Adrenal gland (tissue), 5 donors: ENCODE measurements at regions not wholly inside any gene's neighbourhood (a gene's known extent, or its start where the extent isn't known, plus 50 kb on each side); places are given as distances from the start of the nearest gene placed in this dataset.

Experiments used
- POLR2A ChIP-seq, 2 donors: fragments of 450-650 bp; IDR thresholded peaks; one replicate each; pipeline ENCODE4 v1.6.1; 2017; ENCODE audit warnings: antibody characterized with exemption in 2 of 2, mild to moderate bottlenecking in 2 of 2, moderate library complexity in 1 of 2
- TF ChIP-seq, protein P1 (sequence below), 6 experiments: fragments of 450-650 bp in 4 of 6; fragments of 200-600 bp in 2 of 6; sonication (generic) in 1 of 6; IDR thresholded peaks; 1 replicate in 5 of 6; 2 replicates in 1 of 6; pipeline versions ENCODE4 v1.5.1 to v1.8.0; 2016 to 2021; ENCODE audit warnings: antibody characterized with exemption in 6 of 6, mild to moderate bottlenecking in 2 of 6, moderate library complexity in 1 of 6
- donor health status: DM: no; HTN: no; CAD: no.

DNA sequence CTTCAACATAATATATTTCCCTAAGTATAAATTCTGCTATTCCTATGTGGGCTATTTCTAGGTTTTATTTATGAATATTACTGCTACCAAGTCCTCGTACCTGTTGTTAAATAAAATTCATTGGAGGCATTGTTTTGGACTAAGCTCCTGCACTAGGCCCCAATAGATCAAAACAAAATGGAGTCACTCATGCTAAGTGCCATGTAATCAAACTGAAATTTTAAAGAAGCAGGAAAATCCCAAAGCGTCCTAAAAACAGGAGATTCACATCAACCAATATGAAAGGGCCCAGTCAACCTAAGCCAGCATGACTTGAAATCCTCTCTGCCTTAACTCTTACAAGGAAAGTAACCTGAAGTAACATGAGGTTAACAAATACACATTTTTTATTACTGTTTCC lies 743.2 kb downstream of the TRAM1L1 start:
- TF ChIP-seq, protein P1, sequence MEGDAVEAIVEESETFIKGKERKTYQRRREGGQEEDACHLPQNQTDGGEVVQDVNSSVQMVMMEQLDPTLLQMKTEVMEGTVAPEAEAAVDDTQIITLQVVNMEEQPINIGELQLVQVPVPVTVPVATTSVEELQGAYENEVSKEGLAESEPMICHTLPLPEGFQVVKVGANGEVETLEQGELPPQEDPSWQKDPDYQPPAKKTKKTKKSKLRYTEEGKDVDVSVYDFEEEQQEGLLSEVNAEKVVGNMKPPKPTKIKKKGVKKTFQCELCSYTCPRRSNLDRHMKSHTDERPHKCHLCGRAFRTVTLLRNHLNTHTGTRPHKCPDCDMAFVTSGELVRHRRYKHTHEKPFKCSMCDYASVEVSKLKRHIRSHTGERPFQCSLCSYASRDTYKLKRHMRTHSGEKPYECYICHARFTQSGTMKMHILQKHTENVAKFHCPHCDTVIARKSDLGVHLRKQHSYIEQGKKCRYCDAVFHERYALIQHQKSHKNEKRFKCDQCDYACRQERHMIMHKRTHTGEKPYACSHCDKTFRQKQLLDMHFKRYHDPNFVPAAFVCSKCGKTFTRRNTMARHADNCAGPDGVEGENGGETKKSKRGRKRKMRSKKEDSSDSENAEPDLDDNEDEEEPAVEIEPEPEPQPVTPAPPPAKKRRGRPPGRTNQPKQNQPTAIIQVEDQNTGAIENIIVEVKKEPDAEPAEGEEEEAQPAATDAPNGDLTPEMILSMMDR (IDR thresholded peaks at IDR 0.05): no peak
- no peak for TF ChIP-seq POLR2A (IDR thresholded peaks at IDR 0.05)
